Hepatocyte (in vitro differentiated cells): ENCODE measurements at regions not wholly inside any gene's neighbourhood (a gene's known extent, or its start where the extent isn't known, plus 50 kb on each side); places are given as distances from the start of the nearest gene placed in this dataset.
A peak's percentile ranks its signal among the peaks of the same experiment; 100 is the strongest.

Source experiments
- DNase-seq: peaks from one replicate; pipeline ENCODE4 v3.0.0-alpha.2; 2016; ENCODE audit warnings: low spot score
- H2AFZ ChIP-seq: fragments of 200-600 bp; sonication (generic); 2 replicates; pipeline ENCODE4 v1.6.0; 2016; ENCODE audit warnings: antibody characterized with exemption, mild to moderate bottlenecking
- H3K27ac ChIP-seq: fragments of 200-600 bp; sonication (generic); 2 replicates; pipeline ENCODE4 v1.5.1; 2016; ENCODE audit warnings: mild to moderate bottlenecking
- H3K27me3 ChIP-seq: fragments of 200-600 bp; sonication (generic); 2 replicates; pipeline ENCODE4 v1.6.1; 2016
- H3K36me3 ChIP-seq: fragments of 200-600 bp; sonication (generic); replicated peaks from 2 replicates; pipeline ENCODE4 v1.5.1; 2016; ENCODE audit warnings: low read depth; ENCODE audit not compliant: insufficient read depth
- H3K4me1 ChIP-seq: fragments of 200-600 bp; sonication (generic); 2 replicates; pipeline ENCODE4 v1.5.1; 2016; ENCODE audit warnings: mild to moderate bottlenecking, moderate library complexity; ENCODE audit not compliant: insufficient read depth
- H3K4me2 ChIP-seq: fragments of 200-600 bp; sonication (generic); 2 replicates; pipeline ENCODE4 v1.6.0; 2016
- H3K4me3 ChIP-seq: fragments of 200-600 bp; sonication (generic); 2 replicates; pipeline ENCODE4 v1.5.1; 2016; ENCODE audit warnings: mild to moderate bottlenecking
- H3K79me2 ChIP-seq: fragments of 200-600 bp; sonication (generic); 2 replicates; pipeline ENCODE4 v1.6.0; 2017; ENCODE audit warnings: mild to moderate bottlenecking
- H3K9me2 ChIP-seq: fragments of 200-600 bp; sonication (generic); replicated peaks from 2 replicates; pipeline ENCODE4 v1.6.0; 2017; ENCODE audit warnings: mild to moderate bottlenecking; ENCODE audit not compliant: insufficient read depth
- H3K9me3 ChIP-seq: fragments of 200-600 bp; sonication (generic); 2 replicates; pipeline ENCODE4 v1.5.1; 2016; ENCODE audit warnings: low read depth, mild to moderate bottlenecking
- H4K20me1 ChIP-seq: fragments of 200-600 bp; sonication (generic); 2 replicates; pipeline ENCODE4 v1.6.0; 2016; ENCODE audit warnings: mild to moderate bottlenecking; ENCODE audit not compliant: insufficient read depth, poor library complexity, severe bottlenecking
- CTCF ChIP-seq: fragments of 200-600 bp; sonication (generic); IDR thresholded peaks from 2 replicates; pipeline ENCODE4 v1.5.1; 2016; ENCODE audit warnings: antibody characterized with exemption, mild to moderate bottlenecking; ENCODE audit not compliant: poor library complexity
- EZH2 ChIP-seq: fragments of 200-600 bp; sonication (generic); IDR thresholded peaks from 2 replicates; pipeline ENCODE4 v1.6.1; 2016; ENCODE audit warnings: antibody characterized with exemption, mild to moderate bottlenecking, borderline replicate concordance
- EZH2phosphoT487 ChIP-seq: fragments of 200-600 bp; sonication (generic); IDR thresholded peaks from one replicate; pipeline ENCODE4 v1.6.1; 2018; ENCODE audit warnings: antibody characterized with exemption, mild to moderate bottlenecking, low read depth, moderate library complexity; ENCODE audit not compliant: unreplicated experiment, severe bottlenecking
- WGBS: methylation state at CpG from one replicate; pipeline ENCODE4 v1.1.6; 2016; ENCODE audit warnings: low lambda C conversion rate; ENCODE audit errors: missing lambda C conversion rate; 5-methylcytosine and 5-hydroxymethylcytosine counted together

- Histone ChIP-seq H3K27ac (no peak overlapping the region), H3K4me1 (no peaks in the 10 kb centered on the region), H3K27me3 (no peaks in the 10 kb centered on the region), H3K4me2 (no peak overlapping the region), H3K36me3 (no peaks in the 10 kb centered on the region), H4K20me1 (no peaks in the 10 kb centered on the region), H3K9me2 (no peaks in the 10 kb centered on the region), H3K9me3 (no peaks in the 10 kb centered on the region), H3K4me3 (no peak overlapping the region), H3K79me2 (no peaks in the 10 kb centered on the region), H2AFZ (no peak overlapping the region)
- 23% methylated on average over 3 of the region's 3 CpGs for WGBS
- peak; percentile 17 for DNase-seq
- TF ChIP-seq CTCF: no peak
- no peak for TF ChIP-seq EZH2
- TF ChIP-seq EZH2phosphoT487: no peak
Measured at GRCh38 chr15:45759936-45760335, 125.1 kb downstream of the SQOR start.

GRCh38 chr15:45762726-45763125 lies 127.9 kb downstream of the SQOR start:
- Histone ChIP-seq H3K79me2 (no peaks in the 10 kb centered on the region), H2AFZ (no peak overlapping the region), H3K36me3 (no peaks in the 10 kb centered on the region), H3K9me3 (no peaks in the 10 kb centered on the region), H3K27ac (no peak overlapping the region), H3K9me2 (no peaks in the 10 kb centered on the region), H4K20me1 (no peaks in the 10 kb centered on the region), H3K27me3 (no peaks in the 10 kb centered on the region), H3K4me3 (no peak overlapping the region), H3K4me2 (no peak overlapping the region), H3K4me1 (no peaks in the 10 kb centered on the region)
- DNase-seq: no peak
- no peak for TF ChIP-seq EZH2
- no peak for TF ChIP-seq EZH2phosphoT487
- TF ChIP-seq CTCF: no peak
- 68% methylated on average over 1 of the region's 1 CpG for WGBS

- H4K20me1 ChIP-seq: no peaks in the 10 kb centered on the region
- 87% methylated on average over 6 of the region's 6 CpGs for WGBS
- no peaks in the 10 kb centered on the region for H3K36me3 ChIP-seq
- H3K27ac ChIP-seq: no peak overlapping the region
- no peak for DNase-seq
- H3K4me3 ChIP-seq: no peak overlapping the region
- H3K9me3 ChIP-seq: no peaks in the 10 kb centered on the region
- no peaks in the 10 kb centered on the region for H3K9me2 ChIP-seq
- H3K79me2 ChIP-seq: no peaks in the 10 kb centered on the region
- H3K27me3 ChIP-seq: no peaks in the 10 kb centered on the region
- H2AFZ ChIP-seq: no peak overlapping the region
- H3K4me2 ChIP-seq: no peak overlapping the region
- H3K4me1 ChIP-seq: no peaks in the 10 kb centered on the region
- TF ChIP-seq EZH2phosphoT487 (no peak), CTCF (no peak), EZH2 (no peak)
Measured at GRCh38 chr15:45763170-45763869, 128.5 kb downstream of the SQOR start.

GRCh38 chr15:45773149-45773548 lies 138.3 kb downstream of the SQOR start:
- H2AFZ ChIP-seq: no peak overlapping the region
- H4K20me1 ChIP-seq: no peaks in the 10 kb centered on the region
- H3K9me2 ChIP-seq: no peaks in the 10 kb centered on the region
- H3K27ac ChIP-seq: no peak overlapping the region
- H3K4me2 ChIP-seq: no peak overlapping the region
- no peak for DNase-seq
- H3K4me3 ChIP-seq: no peak overlapping the region
- H3K27me3 ChIP-seq: no peaks in the 10 kb centered on the region
- no peaks in the 10 kb centered on the region for H3K79me2 ChIP-seq
- no peaks in the 10 kb centered on the region for H3K4me1 ChIP-seq
- H3K36me3 ChIP-seq: no peaks in the 10 kb centered on the region
- no peak for TF ChIP-seq EZH2
- TF ChIP-seq CTCF: no peak
- no peak for TF ChIP-seq EZH2phosphoT487
- 48% methylated on average over 3 of the region's 3 CpGs for WGBS
- no peaks in the 10 kb centered on the region for H3K9me3 ChIP-seq
